Kidney (tissue), 13 donors: ENCODE measurements at regions not wholly inside any gene's neighbourhood (a gene's known extent, or its start where the extent isn't known, plus 50 kb on each side); places are given as distances from the start of the nearest gene placed in this dataset.

ENCODE experiments used
- DNase-seq, 5 donors: peaks; one replicate each; pipeline ENCODE4 v3.0.0-alpha.2; 2013 to 2020
- FAIRE-seq: peaks from 2 replicates; lab custom pipeline; 2012; peaks lifted over from hg19 to GRCh38; lab: Jason Lieb, UNC
- H3K27ac ChIP-seq, 2 donors: one replicate each; pipeline ENCODE4 v1.7.0; 2013; ENCODE audit warnings: low read depth in 2 of 2, low read length in 2 of 2, inconsistent platforms in 1 of 2
- H3K27me3 ChIP-seq: one replicate; pipeline ENCODE4 v1.7.1; 2013; ENCODE audit warnings: low read length, inconsistent platforms; ENCODE audit not compliant: control insufficient read depth, insufficient read depth
- H3K36me3 ChIP-seq, 3 donors: one replicate each; pipeline versions ENCODE4 v1.7.0 to v1.7.1; 2013; ENCODE audit warnings: low read length in 3 of 3, control low read depth in 1 of 3, inconsistent platforms in 1 of 3; ENCODE audit not compliant: insufficient read depth in 3 of 3, control insufficient read depth in 2 of 3
- H3K4me1 ChIP-seq, 3 donors: one replicate each; pipeline versions ENCODE4 v1.7.0 to v1.7.1; 2013; ENCODE audit warnings: low read length in 3 of 3, inconsistent platforms in 1 of 3, low read depth in 1 of 3; ENCODE audit not compliant: control insufficient read depth in 2 of 3, insufficient read depth in 2 of 3
- H3K4me3 ChIP-seq, 3 donors: one replicate each; pipeline versions ENCODE4 v1.7.0 to v1.8.1; 2013; ENCODE audit warnings: low read length in 3 of 3, control low read depth in 1 of 3, inconsistent platforms in 1 of 3
- H3K9ac ChIP-seq, 3 donors: one replicate each; pipeline versions ENCODE4 v1.7.0 to v1.7.1; 2013; ENCODE audit warnings: low read length in 3 of 3, control low read depth in 1 of 3, inconsistent platforms in 1 of 3
- H3K9me3 ChIP-seq, 3 donors: one replicate each; pipeline versions ENCODE4 v1.7.0 to v1.7.1; 2013; ENCODE audit warnings: low read length in 3 of 3, control low read depth in 1 of 3, inconsistent platforms in 1 of 3; ENCODE audit not compliant: control insufficient read depth in 2 of 3, insufficient read depth in 1 of 3
- intact Hi-C: fragments of 100-400 bp; cut with DNase I; formaldehyde crosslinking; loops from one replicate; pipeline ENCODE4 v1.11.1; 2022
- TF ChIP-seq, protein P1 (sequence below): IDR thresholded peaks from 3 replicates; pipeline ENCODE4 v1.5.1; 2012; ENCODE audit warnings: mild to moderate bottlenecking, moderate library complexity, borderline replicate concordance; ENCODE audit not compliant: insufficient read depth; ENCODE audit errors: extremely low read depth
- donor health status: control.
- donor health status: control.
- donor health status: control.
- donor health status: control.
- donor health status: control.
- donor health status: DM: yes; HTN: yes; CAD: no.
- donor health status: Normal renal cell carcinoma (clear cell type).

DNA sequence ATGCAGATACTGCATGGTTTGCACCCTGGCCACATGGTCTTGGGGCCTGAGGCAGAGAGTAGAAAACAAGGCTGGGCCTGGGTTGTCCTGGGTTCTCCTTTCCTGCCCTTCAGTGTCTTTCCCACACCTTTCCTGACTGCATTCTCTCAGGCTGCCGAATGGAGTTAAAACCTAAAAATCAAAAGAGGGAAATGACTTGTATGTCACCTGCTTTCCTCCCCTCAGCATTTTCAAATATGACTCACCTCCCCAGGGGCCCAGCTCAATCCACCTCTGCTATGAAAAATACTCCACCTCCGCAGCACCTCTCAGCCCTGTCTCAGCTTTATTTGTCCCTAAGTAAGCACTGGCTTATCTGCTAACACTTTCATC, 457.8 kb upstream of the MEX3C start:
- TF ChIP-seq, protein P1, sequence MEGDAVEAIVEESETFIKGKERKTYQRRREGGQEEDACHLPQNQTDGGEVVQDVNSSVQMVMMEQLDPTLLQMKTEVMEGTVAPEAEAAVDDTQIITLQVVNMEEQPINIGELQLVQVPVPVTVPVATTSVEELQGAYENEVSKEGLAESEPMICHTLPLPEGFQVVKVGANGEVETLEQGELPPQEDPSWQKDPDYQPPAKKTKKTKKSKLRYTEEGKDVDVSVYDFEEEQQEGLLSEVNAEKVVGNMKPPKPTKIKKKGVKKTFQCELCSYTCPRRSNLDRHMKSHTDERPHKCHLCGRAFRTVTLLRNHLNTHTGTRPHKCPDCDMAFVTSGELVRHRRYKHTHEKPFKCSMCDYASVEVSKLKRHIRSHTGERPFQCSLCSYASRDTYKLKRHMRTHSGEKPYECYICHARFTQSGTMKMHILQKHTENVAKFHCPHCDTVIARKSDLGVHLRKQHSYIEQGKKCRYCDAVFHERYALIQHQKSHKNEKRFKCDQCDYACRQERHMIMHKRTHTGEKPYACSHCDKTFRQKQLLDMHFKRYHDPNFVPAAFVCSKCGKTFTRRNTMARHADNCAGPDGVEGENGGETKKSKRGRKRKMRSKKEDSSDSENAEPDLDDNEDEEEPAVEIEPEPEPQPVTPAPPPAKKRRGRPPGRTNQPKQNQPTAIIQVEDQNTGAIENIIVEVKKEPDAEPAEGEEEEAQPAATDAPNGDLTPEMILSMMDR, result no peak
- Histone ChIP-seq H3K36me3 (no peaks in the 10 kb centered on the region), H3K27ac (no peak overlapping the region), H3K27me3 (no peaks in the 10 kb centered on the region), H3K9ac (no peak overlapping the region), H3K4me1 (no peaks in the 10 kb centered on the region), H3K4me3 (no peak overlapping the region), H3K9me3 (no peaks in the 10 kb centered on the region)
- DNase-seq, result no peak
- FAIRE-seq, result no peak
- intact Hi-C loops, result no loop called here

DNA sequence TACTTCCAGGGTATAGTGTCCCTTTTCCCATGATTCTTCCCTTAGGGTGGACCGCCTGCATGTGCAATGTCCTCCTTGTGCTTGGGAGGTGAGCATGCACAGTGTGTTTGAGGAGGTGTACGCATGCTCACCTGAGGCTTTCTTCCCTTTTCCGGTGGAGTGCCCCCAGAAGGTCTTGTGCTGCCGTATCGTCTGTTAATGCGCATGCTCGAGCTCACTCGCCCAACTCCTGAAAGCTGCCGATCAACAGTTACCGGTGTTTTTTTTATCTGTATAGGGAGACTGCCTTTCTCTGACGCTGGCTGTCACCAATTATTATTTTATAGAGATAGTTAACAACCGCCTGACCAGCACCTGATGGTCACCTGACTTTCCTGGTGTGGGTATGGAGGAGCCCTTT, 458.8 kb upstream of the MEX3C start:
- no peaks in the 10 kb centered on the region for H3K4me1 ChIP-seq
- H3K27me3 ChIP-seq, result no peaks in the 10 kb centered on the region
- no peak overlapping the region for H3K4me3 ChIP-seq
- DNase-seq (no peak), FAIRE-seq (no peak)
- H3K27ac ChIP-seq, result no peak overlapping the region
- no peaks in the 10 kb centered on the region for H3K36me3 ChIP-seq
- no peaks in the 10 kb centered on the region for H3K9me3 ChIP-seq
- no peak overlapping the region for H3K9ac ChIP-seq
- TF ChIP-seq, protein P1, result no peak
- intact Hi-C loops, result no loop called here

DNA sequence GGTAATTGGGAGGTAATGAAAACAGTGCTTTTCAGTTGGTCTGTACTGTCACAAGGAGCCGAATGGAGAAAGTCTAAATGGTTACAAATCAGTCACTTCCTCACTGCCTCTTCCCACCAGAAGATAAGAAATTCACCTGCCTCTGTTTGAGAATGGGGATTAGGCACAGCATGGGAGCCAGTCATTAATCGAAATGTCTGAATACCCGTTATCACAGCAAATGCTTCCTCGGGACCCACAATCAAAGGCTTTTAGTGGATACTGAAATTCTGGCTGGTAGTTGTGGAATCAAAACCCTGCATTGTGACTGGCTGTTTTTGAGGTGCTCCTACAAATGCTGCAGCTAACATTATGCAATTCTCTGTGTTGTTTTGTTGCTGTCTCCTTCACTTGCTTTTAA, 461.0 kb upstream of the MEX3C start:
- H3K9ac ChIP-seq, result no peak overlapping the region
- H3K4me3 ChIP-seq, result no peak overlapping the region
- intact Hi-C loops, result no loop called here
- DNase-seq, result no peak
- TF ChIP-seq, protein P1, result no peak
- no peak for FAIRE-seq
- no peaks in the 10 kb centered on the region for H3K27me3 ChIP-seq
- no peaks in the 10 kb centered on the region for H3K4me1 ChIP-seq
- H3K27ac ChIP-seq, result no peak overlapping the region
- H3K9me3 ChIP-seq, result no peaks in the 10 kb centered on the region
- no peaks in the 10 kb centered on the region for H3K36me3 ChIP-seq

DNA sequence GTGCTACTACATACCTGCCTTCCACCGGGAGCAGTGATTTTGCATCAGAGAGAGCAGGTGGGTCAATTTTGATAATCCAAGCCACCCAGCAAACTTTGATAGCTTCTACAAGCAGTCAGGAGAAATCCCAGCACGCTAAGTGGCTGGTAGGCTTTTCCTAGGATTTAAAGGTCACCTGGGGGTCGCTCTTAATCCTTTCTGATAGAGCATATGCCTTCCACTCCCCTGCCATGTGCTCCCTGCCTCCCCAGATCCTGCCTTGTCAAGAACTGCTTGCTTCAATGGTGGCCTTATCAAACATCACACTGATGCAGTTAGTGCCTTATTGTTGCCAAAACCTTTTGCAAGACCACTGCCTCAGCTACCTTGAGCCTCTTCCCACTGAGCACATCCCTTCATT, 462.3 kb upstream of the MEX3C start:
- Histone ChIP-seq H3K4me1 (no peaks in the 10 kb centered on the region), H3K27ac (no peak overlapping the region), H3K36me3 (no peaks in the 10 kb centered on the region), H3K9me3 (no peaks in the 10 kb centered on the region), H3K4me3 (no peak overlapping the region), H3K27me3 (no peaks in the 10 kb centered on the region), H3K9ac (no peak overlapping the region)
- no peak for DNase-seq
- TF ChIP-seq, protein P1, result no peak
- intact Hi-C loops, result no loop called here
- no peak for FAIRE-seq
